HCT116 (cell line): ENCODE measurements at regions not wholly inside any gene's neighbourhood (a gene's known extent, or its start where the extent isn't known, plus 50 kb on each side); places are given as distances from the start of the nearest gene placed in this dataset.

Experiments
- ATAC-seq: fragments of 200-7000 bp; cut with Tn5 transposase; 2 replicates; pipeline ENCODE4 v1.9.1; 2020; ENCODE audit warnings: mild to moderate bottlenecking, moderate library complexity
- BruUV-seq: library from RNA; stranded (reverse); fragments of 400-500 nt; replicated peaks from 2 replicates; lab custom pipeline; 2021; lab: Mats Ljungman, UMichigan
- CTCF ChIA-PET: fragments of 300-600 bp; sonication (Branson Sonifier 250); formaldehyde crosslinking; loops from one replicate; lab custom pipeline; 2021; ENCODE audit warnings: antibody characterized with exemption; lab: Charles Lee
- POLR2A ChIA-PET: fragments of 300-600, 350-600 bp; sonication (Branson Sonifier 250); formaldehyde crosslinking; loops from one replicate; lab custom pipeline; 2021; ENCODE audit warnings: antibody characterized with exemption; lab: Charles Lee
- RAD21 ChIA-PET, 2 experiments: fragments of 300-600 bp; sonication (Branson Sonifier 250); formaldehyde crosslinking; loops; one replicate each; lab custom pipeline; 2023; ENCODE audit warnings: low total read pairs in 2 of 2; ENCODE audit not compliant: uncharacterized antibody in 2 of 2, unreplicated experiment in 2 of 2, low non-redundant PET in 1 of 2; lab: Charles Lee
- DNase-seq: peaks from one replicate; pipeline ENCODE4 v3.0.0-alpha.2; 2010; ENCODE audit warnings: low read depth, low spot score
- H2AFZ ChIP-seq: fragments of 200-600 bp; shearing (Covaris generic), sonication (generic); 2 replicates; pipeline ENCODE4 v1.6.1; 2017; ENCODE audit warnings: low read depth, mixed run types, mixed read lengths, antibody characterized with exemption, low read length; ENCODE audit not compliant: poor library complexity, severe bottlenecking
- H3K27ac ChIP-seq: 2 replicates; pipeline ENCODE4 v1.5.1; 2012; ENCODE audit warnings: low read depth, low read length
- H3K27me3 ChIP-seq: fragments of 200-600 bp; sonication (generic); 2 replicates; pipeline ENCODE4 v1.6.1; 2016; ENCODE audit warnings: mixed run types, low read length, mixed read lengths; ENCODE audit not compliant: insufficient read depth
- H3K36me3 ChIP-seq, 2 experiments: fragments of 200-500 bp in 1 of 2; fragments of 200-600 bp in 1 of 2; sonication (Bioruptor generic) in 1 of 2; sonication (generic) in 1 of 2; 2 replicates each; pipeline versions ENCODE4 v1.5.1 to v1.6.1; 2014 to 2016; ENCODE audit warnings: low read length in 2 of 2, inconsistent platforms in 1 of 2, mixed read lengths in 1 of 2, mixed run types in 1 of 2; ENCODE audit not compliant: insufficient read depth in 2 of 2, control insufficient read depth in 1 of 2
- H3K4me1 ChIP-seq, 2 experiments: fragments of 200-600 bp in 1 of 2; sonication (generic) in 1 of 2; 2 replicates each; pipeline versions ENCODE4 v1.5.1 to v1.6.1; 2012 to 2017; ENCODE audit warnings: low read length in 2 of 2, inconsistent platforms in 1 of 2, mild to moderate bottlenecking in 1 of 2, mixed read lengths in 1 of 2, mixed run types in 1 of 2, moderate library complexity in 1 of 2; ENCODE audit not compliant: insufficient read depth in 2 of 2, control insufficient read depth in 1 of 2
- H3K4me2 ChIP-seq: fragments of 200-600 bp; sonication (generic); 2 replicates; pipeline ENCODE4 v1.6.1; 2017; ENCODE audit warnings: mixed run types, low read length, mixed read lengths
- H3K4me3 ChIP-seq, 2 experiments: fragments of 200-600 bp in 1 of 2; sonication (generic) in 1 of 2; replicated peaks in 1 of 2; 2 replicates each; pipeline ENCODE4 v1.5.1; 2011 to 2016; ENCODE audit warnings: low read length in 2 of 2, control low read depth in 1 of 2, low read depth in 1 of 2, mild to moderate bottlenecking in 1 of 2, mixed read lengths in 1 of 2, mixed run types in 1 of 2
- H3K79me2 ChIP-seq: fragments of 200-600 bp; sonication (generic); 2 replicates; pipeline ENCODE4 v1.6.1; 2017; ENCODE audit warnings: mild to moderate bottlenecking, mixed run types, low read length, moderate library complexity, mixed read lengths; ENCODE audit not compliant: insufficient read depth
- H3K9ac ChIP-seq: fragments of 200-600 bp; sonication (generic); 2 replicates; pipeline ENCODE4 v1.6.1; 2016; ENCODE audit warnings: low read length, mixed read lengths
- H3K9me2 ChIP-seq: fragments of 200-600 bp; sonication (generic), shearing (Covaris generic); 2 replicates; pipeline ENCODE4 v1.6.1; 2017; ENCODE audit warnings: mixed run types, mild to moderate bottlenecking, moderate library complexity; ENCODE audit not compliant: insufficient read depth
- H3K9me3 ChIP-seq, 2 experiments: fragments of 200-500 bp in 1 of 2; fragments of 200-600 bp in 1 of 2; sonication (Bioruptor generic) in 1 of 2; sonication (generic) in 1 of 2; 2 replicates each; pipeline ENCODE4 v1.6.1; 2014 to 2017; ENCODE audit warnings: low read length in 2 of 2, mixed read lengths in 2 of 2, inconsistent platforms in 1 of 2, low read depth in 1 of 2, mild to moderate bottlenecking in 1 of 2, mixed run types in 1 of 2, moderate library complexity in 1 of 2; ENCODE audit not compliant: control insufficient read depth in 1 of 2, insufficient read depth in 1 of 2
- H4K20me1 ChIP-seq: fragments of 200-600 bp; sonication (generic), shearing (Covaris generic); 2 replicates; pipeline ENCODE4 v1.6.1; 2017; ENCODE audit warnings: mixed run types, mild to moderate bottlenecking, moderate library complexity; ENCODE audit not compliant: insufficient read depth
- CBX3 ChIP-seq: IDR thresholded peaks from 2 replicates; pipeline ENCODE4 v1.6.1; 2012; ENCODE audit warnings: low read depth
- CTCF ChIP-seq, 3 experiments: fragments of 200-600 bp in 1 of 3; sonication (generic) in 1 of 3; IDR thresholded peaks in 2 of 3; conservative IDR thresholded peaks in 1 of 3; 2 replicates each; pipeline ENCODE4 v1.5.1; 2012 to 2017; ENCODE audit warnings: low read depth in 2 of 3, low read length in 2 of 3, antibody characterized with exemption in 1 of 3, borderline replicate concordance in 1 of 3, control low read depth in 1 of 3, mild to moderate bottlenecking in 1 of 3, mixed read lengths in 1 of 3, mixed run types in 1 of 3, moderate library complexity in 1 of 3; ENCODE audit not compliant: insufficient read depth in 1 of 3
- ELF1 ChIP-seq: IDR thresholded peaks from 2 replicates; pipeline ENCODE4 v1.6.1; 2012; ENCODE audit warnings: low read depth, borderline replicate concordance
- EZH2 ChIP-seq: fragments of 200-600 bp; sonication (generic); IDR thresholded peaks from 2 replicates; pipeline ENCODE4 v1.6.1; 2017; ENCODE audit warnings: antibody characterized with exemption, mixed run types
- RAD21 ChIP-seq: IDR thresholded peaks from 2 replicates; pipeline ENCODE4 v1.6.1; 2012; ENCODE audit warnings: low read depth, mild to moderate bottlenecking
- REST ChIP-seq: IDR thresholded peaks from 2 replicates; pipeline ENCODE4 v1.6.1; 2012; ENCODE audit warnings: low read depth
- SIN3A ChIP-seq: IDR thresholded peaks from 2 replicates; pipeline ENCODE4 v1.6.1; 2012; ENCODE audit warnings: low read depth
- SP1 ChIP-seq: IDR thresholded peaks from 2 replicates; pipeline ENCODE4 v1.6.1; 2012; ENCODE audit warnings: low read depth
- SRF ChIP-seq: IDR thresholded peaks from 2 replicates; pipeline ENCODE4 v1.6.1; 2012; ENCODE audit warnings: low read depth
- YY1 ChIP-seq: IDR thresholded peaks from 2 replicates; pipeline ENCODE4 v1.6.1; 2011; ENCODE audit warnings: low read length, low read depth, moderate library complexity, mild to moderate bottlenecking; ENCODE audit not compliant: insufficient replicate concordance; ENCODE audit errors: extremely low read depth
- ZNF274 ChIP-seq: fragments of 200-500 bp; sonication (Bioruptor generic); IDR thresholded peaks from 2 replicates; pipeline ENCODE4 v1.6.1; 2014; ENCODE audit warnings: mild to moderate bottlenecking, low read depth, low read length, inconsistent platforms
- intact Hi-C: fragments of 100-400 bp; cut with micrococcal nuclease; formaldehyde crosslinking; loops from 2 replicates; pipeline ENCODE4 v1.10.0; 2022
- TF ChIP-seq, protein P1 (sequence below): IDR thresholded peaks from 2 replicates; pipeline ENCODE4 v1.6.1; 2012

DNA sequence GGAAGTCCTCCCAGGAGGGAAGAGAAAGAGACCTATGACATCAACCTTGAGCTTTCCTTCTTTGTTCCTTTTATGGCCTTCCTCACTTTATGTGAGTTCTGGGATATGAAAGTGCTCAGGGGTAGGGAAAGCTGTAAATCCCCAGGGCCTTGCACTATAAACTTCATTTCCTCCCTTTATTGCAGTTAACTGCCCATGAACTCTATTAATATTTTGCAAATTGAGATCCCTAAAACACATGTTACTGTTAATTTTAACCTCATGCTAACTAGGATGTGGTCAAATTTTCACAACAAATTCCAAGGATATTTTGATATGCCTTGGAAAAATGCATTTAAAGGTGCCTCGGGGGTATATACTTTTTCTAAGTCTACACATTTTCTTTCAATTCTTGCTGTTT, 359.9 kb downstream of the OSR1 start:
- no peak overlapping the region for H3K4me2 ChIP-seq
- H3K4me1 ChIP-seq: no peaks in the 10 kb centered on the region
- H3K27me3 ChIP-seq: 0 out of 2 replicates have a peak, but pooled peaks cover 4% of the 10 kb centered on the region
- ChIA-PET CTCF (no interaction called here), POLR2A (no interaction called here)
- H3K9me3 ChIP-seq: no peaks in the 10 kb centered on the region
- no peak for ATAC-seq
- no TSS peak for BruUV-seq
- no peaks in the 10 kb centered on the region for H3K79me2 ChIP-seq
- H3K36me3 ChIP-seq: no peaks in the 10 kb centered on the region
- no peak overlapping the region for H3K9ac ChIP-seq
- no peaks in the 10 kb centered on the region for H3K9me2 ChIP-seq
- TF ChIP-seq SP1 (no peak), ELF1 (no peak), YY1 (no peak), CBX3 (no peak), ZNF274 (no peak), CTCF (IDR thresholded peaks at IDR 0.05 in 2 of 3, conservative IDR thresholded peaks at IDR 0.05 in 1 of 3; ENCODE audit: borderline replicate concordance in 1 of 3, insufficient read depth in 1 of 3, low read depth in 2 of 3, low read length in 2 of 3) (no peak), REST (no peak), SRF (no peak), RAD21 (no peak), SIN3A (no peak), EZH2 (no peak)
- TF ChIP-seq, protein P1, sequence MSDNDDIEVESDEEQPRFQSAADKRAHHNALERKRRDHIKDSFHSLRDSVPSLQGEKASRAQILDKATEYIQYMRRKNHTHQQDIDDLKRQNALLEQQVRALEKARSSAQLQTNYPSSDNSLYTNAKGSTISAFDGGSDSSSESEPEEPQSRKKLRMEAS: no peak
- TF ChIP-seq, all 23 proteins: peak for 0
- Histone ChIP-seq H2AFZ (no peak overlapping the region), H4K20me1 (no peaks in the 10 kb centered on the region), H3K4me3 (no peak overlapping the region), H3K27ac (no peak overlapping the region)
- no peak for DNase-seq
- RAD21 ChIA-PET: no interaction called here
- intact Hi-C loops: no loop called here
